ENCODE measurements at regions not wholly inside any gene's neighbourhood (a gene's known extent, or its start where the extent isn't known, plus 50 kb on each side); places are given as distances from the start of the nearest gene placed in this dataset.

DNA sequence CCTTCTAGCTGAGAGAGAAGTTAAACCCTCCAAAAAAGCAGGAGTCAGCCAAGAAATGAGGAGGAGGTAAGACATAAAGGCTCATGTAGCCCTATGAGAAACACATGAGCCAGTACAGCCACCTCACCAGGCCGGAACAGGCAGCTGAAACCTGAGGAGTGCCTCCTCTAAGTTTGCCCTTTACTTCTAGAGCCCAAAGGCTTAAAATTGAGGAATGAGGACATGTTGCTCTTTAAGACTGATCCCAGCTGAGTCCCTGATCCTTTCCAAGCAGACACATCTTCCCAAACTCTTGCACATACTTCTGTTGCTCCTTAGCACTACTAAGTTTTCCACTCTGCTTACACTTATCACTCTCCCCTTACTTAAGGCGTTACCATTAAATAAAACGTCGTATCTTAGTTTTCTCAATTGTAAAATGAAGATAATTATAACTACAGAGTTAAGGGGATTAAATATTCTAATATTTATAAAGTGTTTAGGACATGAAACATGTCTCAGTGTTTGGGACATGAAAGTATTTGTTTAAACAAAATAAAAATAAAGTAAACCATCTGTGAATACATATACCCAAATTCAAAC lies 124.0 kb downstream of the OGFRL1 start:
- Histone ChIP-seq H3K9me2 (replicated peaks; ENCODE audit: control insufficient read depth, low read length) (no peaks in the 10 kb centered on the region), H3K4me1 (ENCODE audit: control insufficient read depth, low read length) (no peaks in the 10 kb centered on the region), H4K20me1 (ENCODE audit: control insufficient read depth, insufficient read depth, low read depth, low read length) (no peaks in the 10 kb centered on the region), H3K27ac (ENCODE audit: low read depth, low read length) (no peak overlapping the region), H3K27me3 (ENCODE audit: control insufficient read depth, low read length) (no peaks in the 10 kb centered on the region), H3K4me3 (ENCODE audit: low read length) (no peak overlapping the region), H3F3A (ENCODE audit: control insufficient read depth, insufficient read depth) (no peaks in the 10 kb centered on the region), H3K9me3 (ENCODE audit: control insufficient read depth, insufficient read depth, low read length) (no peaks in the 10 kb centered on the region), H3K79me2 (ENCODE audit: control insufficient read depth, low read length) (no peaks in the 10 kb centered on the region), H3K36me3 (ENCODE audit: control insufficient read depth, low read length) (no peaks in the 10 kb centered on the region), H3K4me2 (ENCODE audit: low read length) (no peak overlapping the region)
- no peak for TF ChIP-seq EZH2phosphoT487 (IDR thresholded peaks at IDR 0.05; ENCODE audit: borderline replicate concordance, low read length)
- TF ChIP-seq, protein P1, sequence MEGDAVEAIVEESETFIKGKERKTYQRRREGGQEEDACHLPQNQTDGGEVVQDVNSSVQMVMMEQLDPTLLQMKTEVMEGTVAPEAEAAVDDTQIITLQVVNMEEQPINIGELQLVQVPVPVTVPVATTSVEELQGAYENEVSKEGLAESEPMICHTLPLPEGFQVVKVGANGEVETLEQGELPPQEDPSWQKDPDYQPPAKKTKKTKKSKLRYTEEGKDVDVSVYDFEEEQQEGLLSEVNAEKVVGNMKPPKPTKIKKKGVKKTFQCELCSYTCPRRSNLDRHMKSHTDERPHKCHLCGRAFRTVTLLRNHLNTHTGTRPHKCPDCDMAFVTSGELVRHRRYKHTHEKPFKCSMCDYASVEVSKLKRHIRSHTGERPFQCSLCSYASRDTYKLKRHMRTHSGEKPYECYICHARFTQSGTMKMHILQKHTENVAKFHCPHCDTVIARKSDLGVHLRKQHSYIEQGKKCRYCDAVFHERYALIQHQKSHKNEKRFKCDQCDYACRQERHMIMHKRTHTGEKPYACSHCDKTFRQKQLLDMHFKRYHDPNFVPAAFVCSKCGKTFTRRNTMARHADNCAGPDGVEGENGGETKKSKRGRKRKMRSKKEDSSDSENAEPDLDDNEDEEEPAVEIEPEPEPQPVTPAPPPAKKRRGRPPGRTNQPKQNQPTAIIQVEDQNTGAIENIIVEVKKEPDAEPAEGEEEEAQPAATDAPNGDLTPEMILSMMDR (IDR thresholded peaks at IDR 0.05; ENCODE audit: low read depth, low read length, poor library complexity, severe bottlenecking), result no peak

DNA sequence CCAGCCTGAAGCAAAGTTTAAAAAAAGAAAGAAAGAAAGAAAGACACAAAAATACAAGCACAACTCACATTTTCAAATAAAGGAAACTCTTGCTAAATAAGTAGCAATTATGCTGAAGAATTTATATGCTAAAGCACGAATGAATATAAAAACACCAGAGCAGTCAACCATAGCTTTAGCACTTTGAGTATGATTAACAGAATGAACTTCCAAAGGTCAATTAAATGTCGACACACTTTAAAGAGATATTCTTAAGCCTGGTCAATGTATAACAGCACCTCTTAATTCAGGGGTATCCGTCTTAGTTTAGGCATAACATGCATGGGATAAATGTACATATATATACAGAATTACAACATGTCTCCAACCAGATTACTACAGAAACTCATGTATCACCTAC lies 125.9 kb downstream of the OGFRL1 start:
- H3K4me2 ChIP-seq (ENCODE audit: low read length), result no peak overlapping the region
- H4K20me1 ChIP-seq (ENCODE audit: control insufficient read depth, insufficient read depth, low read depth, low read length), result no peaks in the 10 kb centered on the region
- H3K27me3 ChIP-seq (ENCODE audit: control insufficient read depth, low read length), result no peaks in the 10 kb centered on the region
- H3K4me1 ChIP-seq (ENCODE audit: control insufficient read depth, low read length), result no peaks in the 10 kb centered on the region
- TF ChIP-seq, protein P1 (IDR thresholded peaks at IDR 0.05; ENCODE audit: low read depth, low read length, poor library complexity, severe bottlenecking), result no peak
- no peak for TF ChIP-seq EZH2phosphoT487 (IDR thresholded peaks at IDR 0.05; ENCODE audit: borderline replicate concordance, low read length)
- H3K79me2 ChIP-seq (ENCODE audit: control insufficient read depth, low read length), result no peaks in the 10 kb centered on the region
- no peak overlapping the region for H3K27ac ChIP-seq (ENCODE audit: low read depth, low read length)
- no peaks in the 10 kb centered on the region for H3K9me3 ChIP-seq (ENCODE audit: control insufficient read depth, insufficient read depth, low read length)
- no peak overlapping the region for H3K4me3 ChIP-seq (ENCODE audit: low read length)
- no peaks in the 10 kb centered on the region for H3K9me2 ChIP-seq (replicated peaks; ENCODE audit: control insufficient read depth, low read length)
- H3K36me3 ChIP-seq (ENCODE audit: control insufficient read depth, low read length), result no peaks in the 10 kb centered on the region
- no peaks in the 10 kb centered on the region for H3F3A ChIP-seq (ENCODE audit: control insufficient read depth, insufficient read depth)

DNA sequence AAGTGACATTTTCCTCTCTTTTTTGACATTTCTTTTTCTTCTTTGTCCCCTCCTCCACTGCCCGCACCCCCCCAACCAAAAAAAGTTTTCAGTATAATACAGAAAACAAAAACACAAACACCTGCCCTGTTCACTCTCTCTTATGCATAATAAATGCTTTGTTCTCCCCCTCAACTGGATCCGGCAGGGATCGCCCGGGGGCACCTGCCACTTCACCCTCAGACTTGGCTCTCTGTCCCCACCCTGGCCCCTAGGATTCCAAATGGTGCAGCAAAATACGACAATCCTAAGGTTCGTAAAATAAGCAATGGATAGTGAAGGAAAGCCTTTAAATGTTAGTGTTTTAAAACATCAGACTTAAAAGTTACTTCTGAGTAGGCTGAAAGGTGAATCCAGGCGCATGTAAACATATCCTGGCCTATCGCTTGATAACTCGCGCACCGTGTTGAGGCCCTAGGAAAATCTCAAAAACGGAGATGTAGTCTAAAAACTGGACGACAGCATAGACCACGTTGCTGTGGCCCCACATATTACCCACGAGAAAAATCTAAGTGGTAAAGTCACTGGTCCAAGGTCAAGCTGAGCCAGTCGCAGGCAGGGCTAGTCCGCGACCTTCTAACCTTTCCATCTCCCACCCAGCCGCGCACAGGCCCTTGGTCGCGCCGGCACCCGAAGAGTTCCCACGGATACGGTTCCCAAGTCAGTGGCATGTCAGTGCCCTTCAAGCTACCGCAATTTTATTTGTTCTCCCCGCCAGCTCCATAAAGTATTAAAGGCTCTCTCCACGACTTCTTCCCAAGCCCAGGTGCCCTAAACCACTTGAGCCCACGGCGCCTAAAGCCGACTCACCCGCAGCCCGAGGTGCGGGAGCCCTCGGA lies 130.8 kb downstream of the OGFRL1 start:
- Histone ChIP-seq H3K9me2 (replicated peaks; ENCODE audit: control insufficient read depth, low read length) (no peaks in the 10 kb centered on the region), H3K27me3 (ENCODE audit: control insufficient read depth, low read length) (no peaks in the 10 kb centered on the region), H3K27ac (ENCODE audit: low read depth, low read length) (no peak overlapping the region), H3F3A (ENCODE audit: control insufficient read depth, insufficient read depth) (no peaks in the 10 kb centered on the region), H3K9me3 (ENCODE audit: control insufficient read depth, insufficient read depth, low read length) (no peaks in the 10 kb centered on the region), H3K4me1 (ENCODE audit: control insufficient read depth, low read length) (no peaks in the 10 kb centered on the region), H3K4me2 (ENCODE audit: low read length) (no peak overlapping the region), H3K36me3 (ENCODE audit: control insufficient read depth, low read length) (no peaks in the 10 kb centered on the region), H3K79me2 (ENCODE audit: control insufficient read depth, low read length) (no peaks in the 10 kb centered on the region), H3K4me3 (ENCODE audit: low read length) (no peak overlapping the region), H4K20me1 (ENCODE audit: control insufficient read depth, insufficient read depth, low read depth, low read length) (no peaks in the 10 kb centered on the region)
- no peak for TF ChIP-seq EZH2phosphoT487 (IDR thresholded peaks at IDR 0.05; ENCODE audit: borderline replicate concordance, low read length)
- TF ChIP-seq, protein P1 (IDR thresholded peaks at IDR 0.05; ENCODE audit: low read depth, low read length, poor library complexity, severe bottlenecking), result no peak

Measured in DOHH2 (cell line).